ENCODE measurements at regions not wholly inside any gene's neighbourhood (a gene's known extent, or its start where the extent isn't known, plus 50 kb on each side); places are given as distances from the start of the nearest gene placed in this dataset.
"Not testable (repeated sequence)": the region's sequence is repeated elsewhere in the genome, so short reads cannot be mapped to it uniquely, and the experiment has no call there.

GRCh38 chr16:60771138-60771537, 1265.1 kb downstream of the CDH8 start:
- BruUV-seq (replicated peaks) = no TSS peak
- H4K20me1 ChIP-seq (ENCODE audit: low read length) = no peaks in the 10 kb centered on the region

GRCh38 chr16:60770384-60770783, 1265.9 kb downstream of the CDH8 start:
- DNase-seq; H3K79me2 ChIP-seq (ENCODE audit: low read length); H3K36me3 ChIP-seq (ENCODE audit: low read depth, low read length); CTCF ChIA-PET; H3K4me3 ChIP-seq (ENCODE audit: low read length); POLR2A ChIA-PET (ENCODE audit: unreplicated experiment); H3K9ac ChIP-seq (ENCODE audit: low read length); H3K9me3 ChIP-seq (ENCODE audit: low read length); H3K9me2 ChIP-seq (replicated peaks; ENCODE audit: low read length); H3K27me3 ChIP-seq (ENCODE audit: low read length); H3K27ac ChIP-seq (ENCODE audit: low read length); H3K4me2 ChIP-seq (ENCODE audit: low read length); BruUV-seq (replicated peaks); H3F3A ChIP-seq (ENCODE audit: low read length, unreplicated experiment); H4K20me1 ChIP-seq (ENCODE audit: low read length); ATAC-seq; H2AFZ ChIP-seq (ENCODE audit: low read length); intact Hi-C loops (cut with micrococcal nuclease); H3K4me1 ChIP-seq (ENCODE audit: insufficient read depth, low read length): not testable (repeated sequence)

More at GRCh38 chr16:60771138-60771537, 1265.1 kb downstream of the CDH8 start:
- ATAC-seq (no peak), DNase-seq (no peak)
- ChIA-PET CTCF (no interaction called here), POLR2A (ENCODE audit: unreplicated experiment) (no interaction called here)
- no peak overlapping the region for H3K27ac ChIP-seq (ENCODE audit: low read length)
- no peaks in the 10 kb centered on the region for H3K4me1 ChIP-seq (ENCODE audit: insufficient read depth, low read length)
- H3K9me2 ChIP-seq (replicated peaks; ENCODE audit: low read length) = no peaks in the 10 kb centered on the region
- H3K27me3 ChIP-seq (ENCODE audit: low read length) = no peaks in the 10 kb centered on the region
- no peak overlapping the region for H3K4me3 ChIP-seq (ENCODE audit: low read length)
- H3K9me3 ChIP-seq (ENCODE audit: low read length) = no peaks in the 10 kb centered on the region
- H3K36me3 ChIP-seq (ENCODE audit: low read depth, low read length) = no peaks in the 10 kb centered on the region
- intact Hi-C loops (cut with micrococcal nuclease) = no loop called here
- TF ChIP-seq EZH2phosphoT487 (IDR thresholded peaks at IDR 0.05; ENCODE audit: borderline replicate concordance, low read length) (no peak), CTCF (conservative IDR thresholded peaks at IDR 0.05; ENCODE audit: low read depth, low read length) (no peak), EZH2 (IDR thresholded peaks at IDR 0.05; ENCODE audit: low read length, unreplicated experiment) (no peak)
- H2AFZ ChIP-seq (ENCODE audit: low read length) = no peak overlapping the region
- no peaks in the 10 kb centered on the region for H3K79me2 ChIP-seq (ENCODE audit: low read length)
- H3F3A ChIP-seq (ENCODE audit: low read length, unreplicated experiment) = no peaks in the 10 kb centered on the region
- no peak overlapping the region for H3K9ac ChIP-seq (ENCODE audit: low read length)
- no peak overlapping the region for H3K4me2 ChIP-seq (ENCODE audit: low read length)

GRCh38 chr16:60763869-60764268, 1272.4 kb downstream of the CDH8 start:
- no peak overlapping the region for H3K4me3 ChIP-seq (ENCODE audit: low read length)
- POLR2A ChIA-PET (ENCODE audit: unreplicated experiment) = no interaction called here
- H3K79me2 ChIP-seq (ENCODE audit: low read length) = no peaks in the 10 kb centered on the region
- no peaks in the 10 kb centered on the region for H3K4me1 ChIP-seq (ENCODE audit: insufficient read depth, low read length)
- no peaks in the 10 kb centered on the region for H3K27me3 ChIP-seq (ENCODE audit: low read length)
- ATAC-seq = no peak
- H3K9me2 ChIP-seq (replicated peaks; ENCODE audit: low read length) = no peaks in the 10 kb centered on the region
- H4K20me1 ChIP-seq (ENCODE audit: low read length) = no peaks in the 10 kb centered on the region
- no peak overlapping the region for H3K4me2 ChIP-seq (ENCODE audit: low read length)
- intact Hi-C loops (cut with micrococcal nuclease) = no loop called here
- DNase-seq = no peak
- no peak overlapping the region for H3K27ac ChIP-seq (ENCODE audit: low read length)
- no TSS peak for BruUV-seq (replicated peaks)
- no peaks in the 10 kb centered on the region for H3F3A ChIP-seq (ENCODE audit: low read length, unreplicated experiment)
- no peaks in the 10 kb centered on the region for H3K36me3 ChIP-seq (ENCODE audit: low read depth, low read length)
- H2AFZ ChIP-seq (ENCODE audit: low read length) = no peak overlapping the region
- H3K9ac ChIP-seq (ENCODE audit: low read length) = no peak overlapping the region
- CTCF ChIA-PET = no interaction called here
- TF ChIP-seq EZH2 (IDR thresholded peaks at IDR 0.05; ENCODE audit: low read length, unreplicated experiment) (no peak), EZH2phosphoT487 (IDR thresholded peaks at IDR 0.05; ENCODE audit: borderline replicate concordance, low read length) (no peak), CTCF (conservative IDR thresholded peaks at IDR 0.05; ENCODE audit: low read depth, low read length) (no peak)
- no peaks in the 10 kb centered on the region for H3K9me3 ChIP-seq (ENCODE audit: low read length)

Measured in PC-3 (cell line).